Loucy (cell line): ENCODE measurements at regions not wholly inside any gene's neighbourhood (a gene's known extent, or its start where the extent isn't known, plus 50 kb on each side); places are given as distances from the start of the nearest gene placed in this dataset.

Experiments
- CTCF ChIP-seq: fragments of 200-600 bp; sonication (generic); conservative IDR thresholded peaks from 2 replicates; pipeline ENCODE4 v1.5.1; 2014; ENCODE audit warnings: mild to moderate bottlenecking, antibody characterized with exemption, low read length
- EZH2phosphoT487 ChIP-seq: fragments of 200-600 bp; IDR thresholded peaks from 2 replicates; pipeline ENCODE4 v1.6.1; 2018; ENCODE audit warnings: antibody characterized with exemption, mild to moderate bottlenecking, moderate library complexity, borderline replicate concordance

- TF ChIP-seq CTCF (no peak), EZH2phosphoT487 (no peak)
These were observed 89.6 kb upstream of the SNRK start for GRCh38 chr3:43196721-43197120.
